Body of pancreas (tissue), 4 donors: ENCODE measurements at regions not wholly inside any gene's neighbourhood (a gene's known extent, or its start where the extent isn't known, plus 50 kb on each side); places are given as distances from the start of the nearest gene placed in this dataset.

Source experiments
- CTCF ChIP-seq, 7 experiments: fragments of 450-650 bp in 4 of 7; fragments of 200-600 bp in 3 of 7; sonication (generic) in 3 of 7; IDR thresholded peaks; one replicate each; pipeline ENCODE4 v1.5.1; 2016 to 2019; ENCODE audit warnings: antibody characterized with exemption in 7 of 7
- POLR2A ChIP-seq, 3 donors: fragments of 450-650 bp; IDR thresholded peaks; one replicate each; pipeline ENCODE4 v1.6.1; 2016; ENCODE audit warnings: antibody characterized with exemption in 3 of 3, mild to moderate bottlenecking in 2 of 3

GRCh38 chr10:111998728-111999127, 184.8 kb downstream of the GPAM start:
- TF ChIP-seq CTCF (IDR thresholded peaks at IDR 0.05) = no peak
- no peak for TF ChIP-seq POLR2A (IDR thresholded peaks at IDR 0.05)
